ENCODE measurements at regions not wholly inside any gene's neighbourhood (a gene's known extent, or its start where the extent isn't known, plus 50 kb on each side); places are given as distances from the start of the nearest gene placed in this dataset.

DNA sequence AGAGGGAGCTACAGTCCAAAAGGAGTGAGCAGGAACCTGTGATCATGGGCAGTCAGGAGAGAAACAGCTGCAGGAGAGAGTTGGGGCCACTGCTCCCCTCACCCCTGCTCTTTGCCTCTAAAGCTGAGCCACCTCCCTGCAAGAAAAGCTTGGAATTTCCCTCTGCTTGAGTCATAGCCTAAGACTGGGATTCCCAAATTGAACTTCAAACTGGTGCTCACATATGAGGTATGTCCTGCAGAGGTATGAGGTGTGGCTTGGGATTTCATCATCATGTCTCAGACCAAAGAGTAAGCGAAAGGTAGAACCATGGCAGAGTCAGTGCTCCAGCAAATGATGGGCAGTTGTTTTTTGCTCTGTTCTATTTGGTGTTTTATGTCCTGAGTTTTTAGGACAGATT lies 237.1 kb upstream of the NRP1 start:
- Histone ChIP-seq H3K36me3 (no peaks in the 10 kb centered on the region), H3K4me1 (no peaks in the 10 kb centered on the region), H3K27ac (no peak overlapping the region), H3K4me3 (no peak overlapping the region), H3K9me3 (no peaks in the 10 kb centered on the region), H3K27me3 (no peaks in the 10 kb centered on the region)
- WGBS (ENCODE audit: insufficient coverage, low coverage, low lambda C conversion rate, missing lambda C conversion rate), result 100% methylated on average over 1 of the region's 1 CpG
- ATAC-seq (no peak), DNase-seq (no peak)
- no peak for TF ChIP-seq POLR2A (IDR thresholded peaks at IDR 0.05)
- TF ChIP-seq, protein P1, sequence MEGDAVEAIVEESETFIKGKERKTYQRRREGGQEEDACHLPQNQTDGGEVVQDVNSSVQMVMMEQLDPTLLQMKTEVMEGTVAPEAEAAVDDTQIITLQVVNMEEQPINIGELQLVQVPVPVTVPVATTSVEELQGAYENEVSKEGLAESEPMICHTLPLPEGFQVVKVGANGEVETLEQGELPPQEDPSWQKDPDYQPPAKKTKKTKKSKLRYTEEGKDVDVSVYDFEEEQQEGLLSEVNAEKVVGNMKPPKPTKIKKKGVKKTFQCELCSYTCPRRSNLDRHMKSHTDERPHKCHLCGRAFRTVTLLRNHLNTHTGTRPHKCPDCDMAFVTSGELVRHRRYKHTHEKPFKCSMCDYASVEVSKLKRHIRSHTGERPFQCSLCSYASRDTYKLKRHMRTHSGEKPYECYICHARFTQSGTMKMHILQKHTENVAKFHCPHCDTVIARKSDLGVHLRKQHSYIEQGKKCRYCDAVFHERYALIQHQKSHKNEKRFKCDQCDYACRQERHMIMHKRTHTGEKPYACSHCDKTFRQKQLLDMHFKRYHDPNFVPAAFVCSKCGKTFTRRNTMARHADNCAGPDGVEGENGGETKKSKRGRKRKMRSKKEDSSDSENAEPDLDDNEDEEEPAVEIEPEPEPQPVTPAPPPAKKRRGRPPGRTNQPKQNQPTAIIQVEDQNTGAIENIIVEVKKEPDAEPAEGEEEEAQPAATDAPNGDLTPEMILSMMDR (IDR thresholded peaks at IDR 0.05), result no peak
- intact Hi-C loops (cut with DNase I), result no loop called here

DNA sequence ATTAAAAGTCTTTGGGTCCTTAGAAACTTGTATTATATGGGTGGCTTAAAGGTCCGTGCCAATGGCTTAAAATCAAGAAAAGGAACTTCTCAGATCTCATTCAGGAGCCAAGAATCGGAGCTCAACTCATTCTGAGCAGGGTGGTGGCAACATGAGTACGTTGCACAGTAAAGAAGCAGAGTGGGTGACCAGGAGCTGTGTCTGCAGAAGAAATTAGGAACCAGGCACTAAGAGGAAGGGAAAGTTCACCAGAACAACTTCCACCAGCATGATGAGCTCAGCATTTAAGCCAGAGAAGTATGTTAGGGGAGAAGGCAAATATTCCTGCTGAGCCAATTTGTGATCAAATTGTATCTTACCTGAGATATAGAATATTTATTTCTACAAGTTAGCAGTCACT lies 236.0 kb upstream of the NRP1 start:
- WGBS (ENCODE audit: insufficient coverage, low coverage, low lambda C conversion rate, missing lambda C conversion rate), result 67% methylated on average over 3 of the region's 3 CpGs
- H3K36me3 ChIP-seq, result no peaks in the 10 kb centered on the region
- DNase-seq (no peak), ATAC-seq (peak; percentile 47 to 77 (median 62))
- no peak overlapping the region for H3K27ac ChIP-seq
- intact Hi-C loops (cut with DNase I), result no loop called here
- H3K4me1 ChIP-seq, result no peaks in the 10 kb centered on the region
- H3K27me3 ChIP-seq, result no peaks in the 10 kb centered on the region
- H3K9me3 ChIP-seq, result no peaks in the 10 kb centered on the region
- no peak overlapping the region for H3K4me3 ChIP-seq
- TF ChIP-seq, protein P1 (IDR thresholded peaks at IDR 0.05), result no peak
- no peak for TF ChIP-seq POLR2A (IDR thresholded peaks at IDR 0.05)

DNA sequence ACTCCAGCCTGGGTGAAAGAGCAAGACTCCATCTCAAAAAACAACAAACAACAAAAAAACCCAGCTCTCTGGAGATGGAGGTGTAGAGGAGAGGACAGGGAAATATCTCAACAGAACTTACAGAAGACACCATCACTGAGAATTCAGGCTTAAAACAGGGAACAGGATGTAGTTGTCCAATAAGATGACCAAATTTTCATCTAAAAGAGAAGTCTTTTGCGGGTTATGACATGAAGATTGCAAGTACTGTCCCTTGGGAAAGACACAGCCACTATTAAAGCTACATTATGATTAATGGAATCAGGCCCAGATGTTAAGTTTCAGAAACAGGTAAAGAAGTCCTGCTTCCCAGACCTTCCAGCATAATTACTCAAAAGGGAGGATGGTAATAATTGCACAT lies 235.2 kb upstream of the NRP1 start:
- no peak overlapping the region for H3K4me3 ChIP-seq
- H3K4me1 ChIP-seq, result no peaks in the 10 kb centered on the region
- H3K36me3 ChIP-seq, result no peaks in the 10 kb centered on the region
- no peak for DNase-seq
- 100% methylated on average over 1 of the region's 1 CpG for WGBS (ENCODE audit: insufficient coverage, low coverage, low lambda C conversion rate, missing lambda C conversion rate)
- no peak overlapping the region for H3K27ac ChIP-seq
- TF ChIP-seq POLR2A (IDR thresholded peaks at IDR 0.05), result no peak
- TF ChIP-seq, protein P1 (IDR thresholded peaks at IDR 0.05), result no peak
- no peak for ATAC-seq
- no peaks in the 10 kb centered on the region for H3K27me3 ChIP-seq
- intact Hi-C loops (cut with DNase I), result no loop called here
- H3K9me3 ChIP-seq, result no peaks in the 10 kb centered on the region

DNA sequence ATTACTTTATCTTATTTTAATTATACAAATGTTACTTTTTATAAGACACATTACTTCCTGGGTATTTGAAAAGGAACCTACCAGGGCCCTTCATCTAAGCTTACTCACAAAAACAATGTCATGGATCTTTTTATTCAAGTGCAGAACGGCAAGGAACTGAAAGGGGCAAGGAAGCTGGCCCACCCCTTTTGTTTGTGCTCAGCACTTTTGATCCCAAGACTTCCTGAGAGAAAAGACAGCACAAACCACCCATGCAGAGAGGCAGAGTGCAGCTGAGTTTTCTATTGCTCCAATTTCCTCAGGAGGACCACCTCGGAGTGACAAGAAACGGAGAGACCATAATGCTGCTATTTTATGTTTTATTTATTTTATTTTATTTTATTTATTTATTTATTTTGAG lies 232.0 kb upstream of the NRP1 start:
- 71% methylated on average over 3 of the region's 3 CpGs for WGBS (ENCODE audit: insufficient coverage, low coverage, low lambda C conversion rate, missing lambda C conversion rate)
- DNase-seq (no peak), ATAC-seq (peak in 2 of 4 donors; percentile 14 to 61)
- intact Hi-C loops (cut with DNase I), result no loop called here
- Histone ChIP-seq H3K27me3 (no peaks in the 10 kb centered on the region), H3K4me1 (no peaks in the 10 kb centered on the region), H3K9me3 (no peaks in the 10 kb centered on the region), H3K36me3 (no peaks in the 10 kb centered on the region), H3K27ac (no peak overlapping the region), H3K4me3 (no peak overlapping the region)
- TF ChIP-seq, protein P1 (IDR thresholded peaks at IDR 0.05), result no peak
- no peak for TF ChIP-seq POLR2A (IDR thresholded peaks at IDR 0.05)

DNA sequence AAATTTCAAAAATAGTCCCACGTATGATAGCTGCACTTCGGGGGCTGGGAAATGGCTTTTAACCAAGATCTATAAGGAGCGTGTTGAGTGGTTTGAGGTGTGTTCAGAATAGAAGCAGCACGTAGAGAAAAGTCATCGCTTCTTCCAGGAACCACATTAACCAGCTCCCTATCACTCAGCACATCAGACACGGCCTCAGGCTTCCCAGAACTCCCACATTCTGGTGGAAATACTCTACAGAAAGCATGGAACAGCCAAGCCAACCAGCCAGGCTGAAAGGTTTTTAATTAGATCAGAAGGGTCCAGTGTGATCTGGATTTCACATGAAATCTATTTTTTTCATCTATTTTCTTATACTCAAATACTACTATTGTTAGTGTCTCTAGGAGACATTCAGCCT lies 231.5 kb upstream of the NRP1 start:
- Histone ChIP-seq H3K9me3 (no peaks in the 10 kb centered on the region), H3K4me1 (no peaks in the 10 kb centered on the region), H3K27ac (no peak overlapping the region), H3K36me3 (no peaks in the 10 kb centered on the region), H3K27me3 (no peaks in the 10 kb centered on the region), H3K4me3 (no peak overlapping the region)
- intact Hi-C loops (cut with DNase I), result no loop called here
- ATAC-seq, result no peak
- TF ChIP-seq, protein P1 (IDR thresholded peaks at IDR 0.05), result no peak
- TF ChIP-seq POLR2A (IDR thresholded peaks at IDR 0.05), result no peak
- WGBS (ENCODE audit: insufficient coverage, low coverage, low lambda C conversion rate, missing lambda C conversion rate), result 79% methylated on average over 6 of the region's 6 CpGs
- no peak for DNase-seq

Measured in right lobe of liver (tissue), 6 donors.